HG02678 (cell line): ENCODE measurements at regions not wholly inside any gene's neighbourhood (a gene's known extent, or its start where the extent isn't known, plus 50 kb on each side); places are given as distances from the start of the nearest gene placed in this dataset.
"Not testable (repeated sequence)": the region's sequence is repeated elsewhere in the genome, so short reads cannot be mapped to it uniquely, and the experiment has no call there.

ENCODE experiments used
- ATAC-seq: cut with Tn5 transposase; IDR thresholded peaks from one replicate; pipeline ENCODE4 v1.9.1; 2021; ENCODE audit warnings: mild to moderate bottlenecking, moderate library complexity; ENCODE audit not compliant: unreplicated experiment

DNA sequence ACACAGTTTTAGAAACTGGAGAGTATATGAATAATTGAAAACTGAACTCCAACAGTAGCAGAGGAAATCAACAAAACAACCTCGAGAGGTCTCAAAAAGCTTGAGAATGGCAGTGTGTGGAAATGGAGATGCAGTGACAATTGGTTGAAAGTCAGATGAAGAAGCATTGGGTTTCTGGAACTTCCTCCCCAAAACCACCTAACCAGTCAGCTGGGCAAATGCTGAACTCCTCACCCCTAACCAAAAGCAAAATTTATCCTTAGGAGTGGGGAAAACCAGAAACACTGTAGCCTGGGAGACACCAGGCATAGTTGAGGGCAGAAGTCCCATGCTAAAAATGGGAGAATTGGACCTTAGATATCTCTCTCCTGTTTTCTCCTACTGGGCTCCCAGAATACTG, 109.9 kb downstream of the TANC2 start:
- no peak for ATAC-seq

DNA sequence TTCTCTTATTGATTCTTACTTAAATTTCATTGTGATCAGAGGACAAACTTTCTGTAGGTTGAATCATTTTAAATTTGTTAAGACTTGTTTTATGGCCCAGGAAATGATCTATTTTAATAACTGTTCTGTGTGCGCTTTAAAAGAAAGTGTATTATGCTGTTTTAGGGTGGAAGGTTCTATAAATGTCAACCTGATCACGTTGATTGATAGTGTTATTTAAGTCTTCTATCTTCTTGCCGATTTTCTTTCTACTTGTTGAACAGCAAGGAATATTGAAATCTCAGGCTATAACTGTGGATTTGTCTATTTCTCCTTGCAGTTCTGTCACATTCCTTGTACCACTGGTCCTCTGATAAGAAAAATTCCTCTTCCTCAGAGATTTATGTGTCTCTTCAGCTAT, 112.7 kb downstream of the TANC2 start:
- no peak for ATAC-seq

- ATAC-seq: no peak
These were observed 116.3 kb downstream of the TANC2 start for GRCh38 chr17:63082273-63082861.

GRCh38 chr17:63082952-63083351, 116.9 kb downstream of the TANC2 start:
- no peak for ATAC-seq

DNA sequence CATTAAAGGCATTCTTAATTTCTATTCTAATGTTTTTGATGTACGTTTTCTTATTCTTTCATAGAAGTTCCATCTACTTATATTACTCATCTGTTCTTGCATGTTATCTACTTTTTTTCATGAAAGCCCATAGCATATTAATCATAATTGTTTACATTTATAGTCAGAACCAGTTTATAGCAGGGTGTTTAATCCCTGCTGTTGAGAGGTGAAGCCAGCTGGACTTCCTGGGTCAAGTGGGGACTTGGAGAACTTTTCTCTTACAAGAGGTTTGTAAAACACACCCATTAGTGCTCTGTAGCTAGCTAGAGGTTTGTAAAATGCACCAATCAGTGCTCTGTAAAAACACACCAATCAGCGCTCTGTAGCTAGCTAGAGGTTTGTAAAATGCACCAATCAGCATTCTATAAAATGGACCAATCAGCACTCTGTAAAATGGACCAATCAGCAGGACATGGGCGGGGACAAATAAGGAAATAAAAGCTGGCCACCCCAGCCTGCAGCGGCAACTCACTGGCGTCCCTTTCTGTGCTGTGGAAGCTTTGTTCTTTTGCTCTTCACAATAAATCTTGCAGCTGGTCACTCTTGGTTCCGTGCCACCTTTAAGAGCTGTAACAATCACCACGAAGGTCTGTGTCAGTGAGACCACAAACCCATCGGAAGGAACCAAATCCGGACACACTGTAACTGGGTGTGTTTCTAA, 120.6 kb downstream of the TANC2 start:
- no peak for ATAC-seq

- ATAC-seq: not testable (repeated sequence)
These were observed 124.5 kb downstream of the TANC2 start for GRCh38 chr17:63090358-63091114.

GRCh38 chr17:63091909-63092308, 125.9 kb downstream of the TANC2 start:
- not testable (repeated sequence) for ATAC-seq

DNA sequence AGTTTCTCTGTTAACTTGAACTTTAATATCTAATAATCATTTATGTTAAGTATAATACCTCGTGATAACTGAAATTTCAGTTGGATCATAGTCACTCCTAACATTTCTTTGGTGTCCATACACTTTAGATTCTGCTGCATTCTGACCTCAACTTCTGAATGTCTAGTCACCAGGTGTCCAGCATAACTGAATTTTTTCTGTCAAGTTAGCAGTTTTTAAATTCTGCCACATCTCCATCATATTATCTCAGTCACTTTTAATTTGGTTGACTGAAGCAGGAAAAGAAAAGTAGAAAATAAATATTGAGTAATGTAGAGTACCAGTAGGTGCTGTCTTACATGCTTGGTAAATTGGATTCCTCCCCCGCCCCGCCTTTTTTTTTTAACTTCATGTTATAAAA, 128.6 kb downstream of the TANC2 start:
- ATAC-seq: no peak

DNA sequence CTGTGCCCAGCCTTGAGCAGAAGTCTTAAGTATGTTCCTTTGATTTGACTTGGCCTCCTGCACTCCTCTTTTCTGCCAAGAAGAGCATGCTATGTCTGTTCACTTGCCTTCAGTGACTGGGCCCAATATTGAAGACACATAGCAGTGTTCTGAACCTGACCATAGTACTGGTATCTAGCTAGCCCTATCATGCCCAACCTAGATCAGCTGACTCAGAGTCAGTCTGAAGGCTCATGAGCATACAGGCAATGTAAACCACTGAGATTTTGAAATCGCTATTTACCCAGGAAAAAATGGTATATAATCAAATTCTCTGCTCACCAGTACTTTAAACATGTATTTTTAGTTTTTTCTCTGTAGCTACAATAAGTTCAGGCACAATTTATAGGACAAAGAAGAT, 129.4 kb downstream of the TANC2 start:
- no peak for ATAC-seq

GRCh38 chr17:63095879-63096278, 129.8 kb downstream of the TANC2 start:
- no peak for ATAC-seq

DNA sequence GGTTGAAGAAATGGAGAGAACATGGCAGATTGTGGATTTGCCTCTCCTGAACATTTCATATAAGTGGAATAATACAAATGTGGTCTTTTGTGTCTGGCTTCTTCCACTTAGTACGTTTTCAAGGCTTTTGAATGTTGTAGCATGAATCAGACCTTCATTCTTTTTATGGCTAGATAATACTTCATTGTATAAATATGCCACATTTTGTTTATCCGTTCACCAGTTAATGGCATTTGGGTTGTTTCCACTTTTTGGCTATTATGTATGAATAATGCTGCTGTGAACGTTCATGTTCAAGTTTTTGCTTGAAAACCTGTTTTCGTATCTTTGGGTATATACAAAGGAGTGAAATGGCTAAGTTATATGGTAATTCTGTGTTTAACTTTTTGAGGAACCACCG, 130.4 kb downstream of the TANC2 start:
- no peak for ATAC-seq

DNA sequence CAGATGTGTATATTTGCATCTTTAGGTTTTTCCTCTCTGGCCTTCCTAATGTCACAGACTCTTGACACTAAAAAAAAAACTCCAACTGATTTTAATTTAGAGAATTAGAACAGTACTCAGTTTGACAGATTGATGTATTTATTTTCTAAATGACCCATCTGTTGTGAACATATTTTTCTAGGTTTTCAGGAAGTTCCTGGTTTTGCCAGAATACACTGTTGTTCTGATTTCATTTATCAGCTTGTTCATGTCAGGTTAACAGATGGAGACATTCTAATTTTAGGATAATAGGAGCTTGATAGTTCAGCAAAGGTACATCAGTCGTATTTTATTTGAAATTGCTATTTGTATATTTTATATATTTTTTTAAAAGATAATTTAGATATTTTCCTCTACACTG, 133.4 kb downstream of the TANC2 start:
- ATAC-seq: no peak

DNA sequence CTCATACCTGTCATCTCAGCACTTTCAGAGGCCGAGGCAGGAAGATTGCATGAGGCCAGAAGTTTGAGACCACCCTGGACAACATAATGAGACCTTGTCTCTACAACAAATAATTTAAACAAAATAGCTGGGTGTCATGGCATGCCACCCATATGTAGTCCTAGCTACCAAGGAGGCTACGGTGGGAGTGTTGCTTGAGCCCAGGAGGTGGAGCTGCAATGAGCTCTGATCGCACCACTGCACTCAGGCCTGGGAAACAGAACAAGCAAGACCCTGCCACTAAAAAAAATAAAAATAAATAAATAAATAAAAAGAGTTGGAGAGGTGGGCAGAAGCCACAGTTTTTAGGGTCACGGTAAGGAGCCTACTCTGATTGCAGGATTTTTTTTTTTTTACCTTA, 136.0 kb downstream of the TANC2 start:
- ATAC-seq: no peak

DNA sequence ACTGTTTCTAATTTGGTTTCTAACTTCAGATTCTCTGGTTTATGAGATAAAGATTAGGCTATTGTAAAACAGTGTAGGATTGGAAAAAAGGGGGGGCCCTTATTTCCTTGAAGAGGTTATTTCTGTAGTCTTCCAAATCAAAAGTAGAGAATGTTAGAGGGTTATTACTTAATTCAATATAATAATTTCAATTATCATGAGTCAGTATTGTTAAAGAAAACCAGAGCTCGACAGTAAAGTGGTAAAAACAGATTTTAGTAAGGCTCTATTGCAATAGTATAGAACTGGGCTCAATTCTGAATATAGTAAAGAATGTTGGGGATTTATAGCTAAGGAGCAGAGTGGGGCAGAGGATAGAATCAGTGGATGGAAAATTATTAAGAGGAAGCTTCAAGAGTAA, 140.0 kb downstream of the TANC2 start:
- ATAC-seq: no peak

GRCh38 chr17:63109661-63110060, 143.6 kb downstream of the TANC2 start:
- no peak for ATAC-seq

DNA sequence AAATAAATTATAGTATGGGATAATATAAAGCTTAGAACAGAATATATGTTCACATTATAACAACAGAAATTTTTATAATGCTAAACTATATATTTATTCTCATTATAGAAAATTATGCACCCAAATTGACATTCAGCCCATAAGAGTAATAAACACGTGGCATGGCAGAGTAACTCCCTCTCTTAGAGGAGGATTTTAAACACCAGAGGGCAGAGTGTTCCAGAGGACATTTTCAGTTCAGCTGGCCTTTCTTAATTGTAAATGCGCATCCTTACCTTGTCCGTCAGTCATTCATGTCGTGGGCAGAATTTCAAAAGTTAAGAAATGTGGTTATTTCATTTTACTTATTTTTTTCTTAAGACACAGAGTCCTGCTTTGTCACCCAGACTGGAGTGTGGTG, 147.1 kb downstream of the TANC2 start:
- no peak for ATAC-seq

DNA sequence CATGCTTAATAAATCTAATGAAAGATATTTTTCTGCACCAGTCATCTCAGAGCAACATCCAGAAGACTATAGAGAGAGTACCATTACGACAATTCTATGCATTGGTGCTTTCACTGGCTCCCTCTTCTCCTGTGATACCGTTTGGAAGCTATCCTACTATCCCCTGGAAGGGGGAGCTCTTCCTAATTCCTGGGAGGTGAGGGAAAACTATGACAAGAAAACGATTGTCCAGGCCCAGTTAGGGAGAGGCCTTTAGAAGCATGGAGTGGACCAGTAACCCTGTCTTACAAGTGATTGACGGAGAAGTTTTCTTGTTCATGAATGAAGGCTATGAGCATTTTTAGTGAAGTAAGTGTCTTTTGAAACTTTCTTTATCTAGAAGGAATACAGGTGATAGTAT, 150.2 kb downstream of the TANC2 start:
- no peak for ATAC-seq

DNA sequence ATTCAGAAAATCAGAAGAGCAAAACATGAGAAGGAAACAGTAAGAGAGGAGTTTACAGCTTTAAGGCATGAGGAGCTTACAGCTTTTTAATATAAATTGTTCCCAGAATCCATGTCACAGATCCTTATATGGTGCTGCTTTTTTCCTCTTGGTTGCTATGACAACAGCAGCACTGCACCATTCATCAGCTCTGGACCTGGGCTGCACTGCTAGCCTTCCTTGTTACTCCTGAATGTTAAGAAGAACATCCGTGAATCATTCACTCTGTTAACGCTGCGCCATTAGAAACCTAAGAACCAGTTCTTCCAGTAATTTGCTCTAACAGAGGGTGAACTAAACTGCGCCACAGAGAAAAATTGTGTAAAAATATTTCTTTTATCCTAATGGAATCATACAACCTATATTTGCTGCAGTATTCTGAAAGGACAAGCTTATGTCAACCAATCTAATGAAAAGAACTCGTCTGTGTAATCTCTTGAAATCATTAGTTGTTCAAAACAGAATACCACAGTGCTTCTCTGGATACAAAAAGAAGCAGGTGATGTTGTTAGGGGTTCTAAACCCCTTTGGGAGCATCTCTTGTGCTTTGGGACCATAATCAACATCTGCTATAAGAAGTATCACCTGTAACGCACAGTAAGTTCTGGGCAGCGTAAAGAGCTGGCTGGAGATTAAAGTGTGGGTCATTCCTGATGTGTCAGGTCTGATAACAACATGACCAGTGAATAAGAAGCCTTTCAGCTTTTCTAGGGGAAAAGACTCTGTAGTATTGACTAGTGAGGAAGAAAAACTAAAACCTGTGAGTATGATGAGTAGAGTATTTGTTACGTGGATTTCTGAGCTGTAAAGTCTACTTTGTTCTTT, 151.2 kb downstream of the TANC2 start:
- no peak for ATAC-seq

DNA sequence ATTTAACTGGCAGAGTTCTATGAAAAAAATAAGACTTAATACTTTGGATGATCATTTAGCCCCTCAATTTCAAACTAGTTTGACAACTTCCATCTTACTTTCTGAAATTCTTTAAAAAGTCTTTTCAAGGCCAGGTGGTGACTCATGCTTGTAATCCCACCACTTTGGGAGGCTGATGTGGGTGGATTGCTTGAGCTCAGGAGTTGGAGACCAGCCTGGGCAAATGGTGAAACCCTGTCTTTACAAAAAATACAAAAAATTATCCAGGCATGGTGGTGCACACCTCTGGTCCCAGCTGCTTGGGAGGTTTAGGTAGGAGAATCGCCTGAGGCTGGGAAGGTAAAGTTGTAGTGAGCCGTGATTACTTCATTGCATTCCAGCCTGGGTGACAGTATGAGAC, 154.4 kb downstream of the TANC2 start:
- no peak for ATAC-seq

GRCh38 chr17:63124536-63124935, 158.5 kb downstream of the TANC2 start:
- no peak for ATAC-seq

GRCh38 chr17:63124958-63125357, 158.9 kb downstream of the TANC2 start:
- no peak for ATAC-seq
